ENCODE measurements at regions not wholly inside any gene's neighbourhood (a gene's known extent, or its start where the extent isn't known, plus 50 kb on each side); places are given as distances from the start of the nearest gene placed in this dataset.

GRCh38 chr1:5200006-5200405, 545.6 kb downstream of the AJAP1 start:
- TF ChIP-seq CTCF (IDR thresholded peaks at IDR 0.05) (no peak), POLR2A (IDR thresholded peaks at IDR 0.05) (no peak)

Measured in lower leg skin (tissue), 3 donors.